ENCODE measurements at regions not wholly inside any gene's neighbourhood (a gene's known extent, or its start where the extent isn't known, plus 50 kb on each side); places are given as distances from the start of the nearest gene placed in this dataset.

- ChIA-PET POLR2A (no interaction called here), CTCF (no interaction called here)
- Histone ChIP-seq H3K27me3 (ENCODE audit: control insufficient read depth, insufficient read depth, low read length) (peaks cover 2% of the 10 kb centered on the region; the same call in 1 of the 2 replicates), H3K27ac (ENCODE audit: low read length) (no peak overlapping the region), H3K9me3 (ENCODE audit: control insufficient read depth, insufficient read depth, low read depth, low read length) (no peaks in the 10 kb centered on the region), H3K4me1 (ENCODE audit: control insufficient read depth, insufficient read depth, low read length) (no peaks in the 10 kb centered on the region), H3K36me3 (ENCODE audit: control insufficient read depth, insufficient read depth, low read length) (no peaks in the 10 kb centered on the region), H3K4me3 (ENCODE audit: low read depth in 2 of 2, low read length in 2 of 2) (no peak overlapping the region)
- ATAC-seq, result no peak
- intact Hi-C loops (cut with micrococcal nuclease; ENCODE audit: unreplicated experiment) (no loop called here), in situ Hi-C loops (cut with HindIII; ENCODE audit: low pct_unique_long_range_greater_than_20kb, low sequenced_read_pairs) (no loop called here)
- DNase-seq (ENCODE audit: low read depth, low spot score), result no peak
- BruUV-seq (replicated peaks), result no TSS peak
- TF ChIP-seq, protein P1, sequence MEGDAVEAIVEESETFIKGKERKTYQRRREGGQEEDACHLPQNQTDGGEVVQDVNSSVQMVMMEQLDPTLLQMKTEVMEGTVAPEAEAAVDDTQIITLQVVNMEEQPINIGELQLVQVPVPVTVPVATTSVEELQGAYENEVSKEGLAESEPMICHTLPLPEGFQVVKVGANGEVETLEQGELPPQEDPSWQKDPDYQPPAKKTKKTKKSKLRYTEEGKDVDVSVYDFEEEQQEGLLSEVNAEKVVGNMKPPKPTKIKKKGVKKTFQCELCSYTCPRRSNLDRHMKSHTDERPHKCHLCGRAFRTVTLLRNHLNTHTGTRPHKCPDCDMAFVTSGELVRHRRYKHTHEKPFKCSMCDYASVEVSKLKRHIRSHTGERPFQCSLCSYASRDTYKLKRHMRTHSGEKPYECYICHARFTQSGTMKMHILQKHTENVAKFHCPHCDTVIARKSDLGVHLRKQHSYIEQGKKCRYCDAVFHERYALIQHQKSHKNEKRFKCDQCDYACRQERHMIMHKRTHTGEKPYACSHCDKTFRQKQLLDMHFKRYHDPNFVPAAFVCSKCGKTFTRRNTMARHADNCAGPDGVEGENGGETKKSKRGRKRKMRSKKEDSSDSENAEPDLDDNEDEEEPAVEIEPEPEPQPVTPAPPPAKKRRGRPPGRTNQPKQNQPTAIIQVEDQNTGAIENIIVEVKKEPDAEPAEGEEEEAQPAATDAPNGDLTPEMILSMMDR (IDR thresholded peaks at IDR 0.05), result no peak
- no peak for TF ChIP-seq REST (IDR thresholded peaks at IDR 0.05; ENCODE audit: insufficient read depth in 1 of 2, low read depth in 2 of 2, low read length in 1 of 2)
These were observed 228.3 kb downstream of the SEC23A start for GRCh38 chr14:38874721-38875120.

- CTCF ChIA-PET, result no interaction called here
- in situ Hi-C loops (cut with HindIII; ENCODE audit: low pct_unique_long_range_greater_than_20kb, low sequenced_read_pairs), result no loop called here
- POLR2A ChIA-PET, result no interaction called here
These were observed 229.0 kb downstream of the SEC23A start for GRCh38 chr14:38873941-38874612.

More at GRCh38 chr14:38873941-38874612, 229.0 kb downstream of the SEC23A start:
- H3K4me1 ChIP-seq (ENCODE audit: control insufficient read depth, insufficient read depth, low read length), result no peaks in the 10 kb centered on the region
- ATAC-seq (no peak), DNase-seq (ENCODE audit: low read depth, low spot score) (no peak)
- TF ChIP-seq, protein P1 (IDR thresholded peaks at IDR 0.05), result no peak
- TF ChIP-seq REST (IDR thresholded peaks at IDR 0.05; ENCODE audit: insufficient read depth in 1 of 2, low read depth in 2 of 2, low read length in 1 of 2), result no peak
- no peak for TF ChIP-seq POLR2AphosphoS5 (IDR thresholded peaks at IDR 0.05; ENCODE audit: low read depth, low read length)
- no peak for TF ChIP-seq TCF7L2 (IDR thresholded peaks at IDR 0.05; ENCODE audit: low read depth, low read length)
- TF ChIP-seq SIN3A (IDR thresholded peaks at IDR 0.05; ENCODE audit: borderline replicate concordance, insufficient read depth, low read depth, low read length), result no peak
- no peaks in the 10 kb centered on the region for H3K36me3 ChIP-seq (ENCODE audit: control insufficient read depth, insufficient read depth, low read length)
- no peak overlapping the region for H3K4me3 ChIP-seq (ENCODE audit: low read depth in 2 of 2, low read length in 2 of 2)
- H3K9me3 ChIP-seq (ENCODE audit: control insufficient read depth, insufficient read depth, low read depth, low read length), result no peaks in the 10 kb centered on the region
- peaks cover 2% of the 10 kb centered on the region; the same call in 1 of the 2 replicates for H3K27me3 ChIP-seq (ENCODE audit: control insufficient read depth, insufficient read depth, low read length)
- H3K27ac ChIP-seq (ENCODE audit: low read length), result no peak overlapping the region
- intact Hi-C loops (cut with micrococcal nuclease; ENCODE audit: unreplicated experiment), result no loop called here
- no TSS peak for BruUV-seq (replicated peaks)

Measured in Panc1 (cell line).